ENCODE measurements at regions not wholly inside any gene's neighbourhood (a gene's known extent, or its start where the extent isn't known, plus 50 kb on each side); places are given as distances from the start of the nearest gene placed in this dataset.
A peak's percentile ranks its signal among the peaks of the same experiment; 100 is the strongest.

DNA sequence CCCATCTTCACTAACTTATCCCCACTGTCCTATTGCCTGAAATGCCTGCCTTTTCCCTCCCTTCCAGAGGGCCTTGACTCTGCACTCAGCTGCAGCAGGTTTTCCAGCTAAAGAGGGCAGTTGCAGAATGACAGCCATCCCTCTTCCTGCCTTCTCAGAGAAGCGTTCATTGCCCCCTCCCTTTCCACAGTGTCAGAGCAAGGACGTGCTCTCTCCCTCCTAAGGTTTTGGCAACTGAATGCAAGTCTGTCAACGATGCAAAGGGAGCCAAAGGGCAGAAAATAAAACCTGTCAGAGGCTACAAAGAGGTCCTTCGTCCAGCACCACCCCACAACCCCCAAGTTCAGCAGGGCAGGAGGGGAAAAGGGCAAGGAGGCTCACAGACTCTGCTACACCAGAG is 230.1 kb upstream of the THBS1 start:
- DNase-seq (ENCODE audit: low spot score) = no peak

DNA sequence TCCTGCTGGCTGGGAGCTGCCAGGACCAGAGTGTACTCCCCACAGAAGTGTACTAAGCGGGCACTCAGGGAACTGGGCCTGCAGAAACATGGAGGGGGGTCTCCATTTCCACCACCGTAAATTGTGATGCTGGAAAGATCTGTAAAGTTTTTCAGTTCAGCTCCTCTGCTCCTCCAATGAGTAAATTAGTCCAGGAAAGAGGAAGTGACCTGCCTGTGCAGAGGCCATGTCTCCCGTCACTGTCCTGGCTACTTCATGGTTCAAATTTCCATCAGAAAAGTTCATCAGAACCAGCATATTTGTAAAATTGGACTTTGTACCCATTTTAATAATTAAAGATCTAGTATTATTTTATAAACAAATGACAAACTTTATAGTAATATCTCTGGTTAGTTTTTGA is 226.7 kb upstream of the THBS1 start:
- DNase-seq (ENCODE audit: low spot score) = no peak

DNA sequence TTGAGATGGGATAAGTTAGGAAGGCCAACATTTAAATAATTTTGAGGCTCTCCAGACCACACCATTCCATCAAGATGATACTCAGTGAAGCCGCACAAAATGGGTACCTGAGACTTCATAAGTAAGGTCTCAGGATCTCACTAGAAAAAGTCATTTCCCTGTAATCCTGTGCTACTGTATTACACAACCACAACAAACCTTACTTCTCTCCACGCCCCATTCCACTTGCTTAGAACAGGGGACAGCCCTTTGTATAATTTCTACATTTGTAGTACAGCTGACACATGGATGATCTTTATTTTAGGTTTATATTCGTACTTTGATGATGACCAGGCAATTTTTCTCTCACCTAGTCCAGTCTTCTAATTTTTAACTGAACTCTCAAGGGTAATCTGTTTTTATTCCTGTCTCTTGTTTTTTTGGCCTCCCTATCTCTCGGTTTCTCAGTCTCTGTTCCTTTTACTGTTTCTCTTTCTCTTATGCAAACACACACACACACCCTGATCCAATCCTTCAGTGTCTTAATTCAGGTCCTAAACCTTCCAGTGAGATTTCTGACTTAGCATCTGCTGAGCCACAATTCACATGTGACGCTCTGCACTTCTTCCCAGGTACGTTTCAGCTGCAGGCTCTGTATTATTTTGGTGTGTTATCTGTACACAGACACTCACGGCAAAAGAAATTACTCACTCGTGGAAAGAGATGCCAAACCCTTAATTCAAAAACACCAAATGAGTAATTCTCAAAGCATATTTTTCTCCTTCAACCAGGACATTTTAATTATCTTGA is 223.2 kb upstream of the THBS1 start:
- DNase-seq (ENCODE audit: low spot score) = no peak

DNA sequence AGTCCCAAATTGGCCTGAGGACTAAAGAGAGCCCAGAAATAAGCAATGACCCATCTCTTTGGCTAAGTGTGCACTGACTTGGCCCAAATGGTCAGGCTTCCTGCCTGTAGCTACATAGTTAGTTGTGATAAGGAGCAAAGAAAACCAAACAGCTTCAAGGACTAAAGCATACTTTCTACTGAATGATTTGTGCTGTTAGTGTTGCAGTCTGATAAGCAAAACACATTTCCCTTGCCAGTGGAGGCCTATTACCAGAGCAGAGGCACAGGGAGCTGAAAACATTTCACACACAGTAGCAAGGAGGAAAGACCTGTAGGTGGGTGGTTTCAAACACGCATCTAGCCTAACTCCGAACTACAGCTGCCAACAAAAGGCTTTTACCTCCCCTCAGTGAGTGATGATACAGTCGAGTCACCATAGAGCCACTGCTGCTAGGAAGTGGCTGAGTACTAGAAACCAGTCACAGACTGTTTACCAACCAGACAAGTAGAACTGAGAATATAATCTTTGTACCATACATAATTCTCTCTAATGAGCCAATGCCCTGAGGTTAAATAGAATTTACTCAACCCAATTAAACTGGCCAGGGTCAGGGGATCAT is 222.3 kb upstream of the THBS1 start:
- no peak for DNase-seq (ENCODE audit: low spot score)

DNA sequence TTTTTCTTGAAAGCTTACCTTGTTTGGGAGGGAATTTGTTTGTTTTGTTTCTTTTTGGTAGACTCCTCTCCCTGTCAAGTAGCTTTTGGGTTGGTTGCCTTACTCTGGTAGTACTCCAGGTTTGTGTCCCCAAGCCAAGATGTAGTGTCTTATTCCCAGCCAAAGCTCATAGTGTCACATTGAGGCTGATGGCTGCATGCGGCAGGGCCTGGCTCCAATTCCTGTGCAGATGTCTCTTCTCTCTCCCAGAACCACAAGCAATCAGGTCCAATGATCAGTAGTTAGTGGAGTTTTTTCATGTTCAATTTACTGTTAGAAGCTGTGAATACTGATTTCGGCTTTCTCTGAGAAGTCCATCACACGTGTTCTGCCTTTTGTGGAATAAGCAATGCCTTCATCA is 221.1 kb upstream of the THBS1 start:
- peak; percentile 22 for DNase-seq (ENCODE audit: low spot score)

GRCh38 chr15:39360452-39360851 is 220.4 kb upstream of the THBS1 start:
- no peak for DNase-seq (ENCODE audit: low spot score)

GRCh38 chr15:39361497-39361896 is 219.4 kb upstream of the THBS1 start:
- DNase-seq (ENCODE audit: low spot score) = no peak

DNA sequence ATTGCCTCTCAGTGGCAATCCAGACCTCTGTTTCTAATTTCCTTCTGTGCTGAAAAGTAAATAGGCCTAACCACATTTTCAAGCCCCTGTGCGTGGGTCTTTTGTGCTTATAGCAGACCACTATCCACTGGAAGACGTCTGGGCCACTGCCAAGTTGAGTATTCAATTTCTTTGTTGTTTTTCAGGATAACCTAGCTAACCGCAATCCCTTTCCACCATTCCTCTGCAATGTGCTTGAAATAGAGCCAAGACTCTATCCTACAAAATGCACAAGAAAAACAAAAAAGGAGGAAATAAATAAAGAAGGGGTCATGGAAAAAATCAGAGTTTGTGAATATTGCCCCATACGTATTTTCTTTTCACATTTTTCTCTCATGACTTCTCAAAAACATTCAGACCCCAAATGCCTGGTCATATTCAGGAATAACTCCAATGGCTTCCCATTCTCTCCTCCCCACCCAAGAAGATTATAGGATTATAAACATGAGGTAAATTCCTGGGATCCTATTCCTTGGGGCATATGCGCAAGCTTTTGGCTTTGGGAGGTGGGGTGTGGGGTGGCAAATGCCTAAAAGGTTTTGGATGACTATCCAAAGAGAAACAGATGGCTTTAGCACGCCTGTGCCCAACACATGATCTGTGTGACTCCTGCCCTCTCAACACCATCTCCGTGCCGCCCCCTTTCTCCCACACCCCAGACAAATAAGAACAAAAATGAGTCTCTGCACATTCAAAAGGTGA is 217.9 kb upstream of the THBS1 start:
- no peak for DNase-seq (ENCODE audit: low spot score)

DNA sequence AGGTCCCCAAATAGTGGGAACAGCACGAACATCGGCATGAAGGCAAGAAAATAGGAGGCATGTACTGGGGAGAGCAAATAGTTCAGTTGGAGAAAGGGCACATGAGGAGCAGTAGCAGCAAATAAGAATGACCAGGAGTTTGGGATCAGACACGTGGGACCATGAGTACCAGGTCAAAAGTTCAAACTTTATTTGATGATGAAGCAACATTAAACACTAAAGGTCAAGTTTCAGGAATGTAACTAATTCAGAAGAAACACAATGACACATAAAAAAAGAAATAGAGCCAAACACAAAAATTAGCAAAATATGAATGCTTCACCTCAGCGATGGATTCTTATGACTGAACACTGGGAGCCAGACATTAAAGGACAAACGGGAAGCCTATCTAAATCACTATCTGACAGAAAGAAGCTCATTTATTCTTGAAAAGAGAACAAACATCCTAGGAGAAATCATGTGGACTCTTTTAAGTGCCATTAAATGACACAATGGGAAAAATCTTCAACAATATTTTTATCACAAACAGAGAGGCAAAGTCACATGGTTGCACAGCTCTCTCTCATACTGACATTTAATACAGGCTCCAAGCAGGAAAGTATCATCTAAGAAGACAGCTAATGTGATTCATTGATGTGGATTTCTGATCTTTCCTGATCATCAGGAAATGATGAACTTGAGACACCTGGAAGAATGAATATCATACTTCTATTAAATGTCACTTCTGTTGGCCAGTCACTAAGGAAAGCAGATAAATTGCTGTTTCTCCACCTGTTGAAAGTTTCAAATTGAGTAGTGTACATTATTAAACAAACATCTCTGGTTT is 216.9 kb upstream of the THBS1 start:
- DNase-seq (ENCODE audit: low spot score) = no peak

GRCh38 chr15:39364721-39365120 is 216.2 kb upstream of the THBS1 start:
- DNase-seq (ENCODE audit: low spot score) = no peak

- no peak for DNase-seq (ENCODE audit: low spot score)
Observed at GRCh38 chr15:39365161-39365560, 215.7 kb upstream of the THBS1 start.

GRCh38 chr15:39365873-39366272 is 215.0 kb upstream of the THBS1 start:
- DNase-seq (ENCODE audit: low spot score) = no peak

GRCh38 chr15:39367596-39367995 is 213.3 kb upstream of the THBS1 start:
- no peak for DNase-seq (ENCODE audit: low spot score)

- DNase-seq (ENCODE audit: low spot score) = no peak
Observed at GRCh38 chr15:39369768-39370167, 211.1 kb upstream of the THBS1 start.

DNA sequence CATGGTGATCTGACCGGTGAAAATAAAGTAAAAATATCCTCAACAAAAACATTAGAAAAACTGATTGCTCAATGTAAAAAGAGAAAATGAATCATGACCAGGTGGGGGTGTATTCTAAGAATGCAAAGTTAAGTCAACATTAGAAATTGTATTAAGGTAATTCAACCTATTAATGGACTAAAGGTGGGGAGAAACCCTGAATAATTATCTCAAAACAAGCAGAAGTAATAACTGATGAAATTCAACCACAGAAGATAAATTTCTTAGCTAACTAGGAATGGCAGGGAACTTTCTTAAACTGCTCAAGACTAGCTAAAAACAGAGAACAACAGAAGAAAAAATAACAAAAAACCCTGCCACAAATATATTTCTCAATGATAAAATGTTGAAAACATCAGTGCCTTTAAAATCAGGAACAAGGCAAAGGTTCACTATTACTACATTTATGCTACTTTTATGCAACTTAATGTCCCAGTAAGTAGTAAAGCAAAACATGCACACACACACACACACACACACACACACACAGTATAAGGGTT is 204.4 kb upstream of the THBS1 start:
- DNase-seq (ENCODE audit: low spot score) = no peak

- DNase-seq (ENCODE audit: low spot score) = no peak
Observed at GRCh38 chr15:39381517-39381916, 199.4 kb upstream of the THBS1 start.

DNA sequence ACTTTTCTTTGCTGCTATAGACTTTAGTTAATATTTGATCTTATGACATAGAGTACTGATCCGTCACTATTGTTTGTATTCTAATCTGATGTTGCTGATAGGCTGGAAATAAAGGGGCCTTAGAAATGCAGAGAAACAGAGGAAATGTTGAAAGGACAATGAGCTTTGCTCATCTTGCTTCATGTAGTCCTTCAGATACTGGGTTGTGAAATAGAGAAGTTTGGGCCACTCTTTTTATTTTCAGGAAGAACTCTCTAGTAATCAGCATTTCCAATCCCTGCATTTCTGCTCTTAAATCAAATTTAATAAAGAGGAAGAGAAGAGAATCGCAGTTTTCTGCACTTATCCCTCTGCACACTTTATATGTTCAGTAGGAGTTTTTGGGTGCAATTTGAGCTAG is 192.8 kb upstream of the THBS1 start:
- no peak for DNase-seq (ENCODE audit: low spot score)

- no peak for DNase-seq (ENCODE audit: low spot score)
Observed at GRCh38 chr15:39391230-39391629, 189.6 kb upstream of the THBS1 start.

DNA sequence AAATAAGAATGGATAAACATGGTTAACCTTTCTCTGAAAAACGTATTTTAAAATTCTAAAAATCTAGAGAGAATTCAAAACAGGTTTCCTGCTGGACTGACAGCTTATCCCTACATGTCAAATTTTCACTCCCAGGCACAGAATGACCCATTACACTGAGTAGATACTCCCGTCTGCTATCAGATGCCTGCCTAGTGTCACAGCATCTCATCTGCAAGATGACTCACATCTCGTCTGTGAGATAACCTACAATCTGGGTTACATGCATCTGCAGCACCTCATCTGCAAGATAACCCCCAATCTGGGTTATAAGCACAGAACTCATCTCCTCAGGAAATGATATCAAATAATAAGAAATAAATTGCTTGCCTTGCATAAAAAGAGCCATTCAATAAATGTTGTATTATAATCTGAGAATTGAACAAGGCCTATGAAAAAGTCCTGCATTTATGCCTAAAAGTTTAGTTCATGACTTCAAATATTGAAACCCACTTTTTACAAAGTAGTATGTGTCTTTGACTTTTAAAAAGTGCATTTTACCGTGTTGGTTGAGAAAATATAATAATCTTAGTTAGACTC is 188.3 kb upstream of the THBS1 start:
- no peak for DNase-seq (ENCODE audit: low spot score)

DNA sequence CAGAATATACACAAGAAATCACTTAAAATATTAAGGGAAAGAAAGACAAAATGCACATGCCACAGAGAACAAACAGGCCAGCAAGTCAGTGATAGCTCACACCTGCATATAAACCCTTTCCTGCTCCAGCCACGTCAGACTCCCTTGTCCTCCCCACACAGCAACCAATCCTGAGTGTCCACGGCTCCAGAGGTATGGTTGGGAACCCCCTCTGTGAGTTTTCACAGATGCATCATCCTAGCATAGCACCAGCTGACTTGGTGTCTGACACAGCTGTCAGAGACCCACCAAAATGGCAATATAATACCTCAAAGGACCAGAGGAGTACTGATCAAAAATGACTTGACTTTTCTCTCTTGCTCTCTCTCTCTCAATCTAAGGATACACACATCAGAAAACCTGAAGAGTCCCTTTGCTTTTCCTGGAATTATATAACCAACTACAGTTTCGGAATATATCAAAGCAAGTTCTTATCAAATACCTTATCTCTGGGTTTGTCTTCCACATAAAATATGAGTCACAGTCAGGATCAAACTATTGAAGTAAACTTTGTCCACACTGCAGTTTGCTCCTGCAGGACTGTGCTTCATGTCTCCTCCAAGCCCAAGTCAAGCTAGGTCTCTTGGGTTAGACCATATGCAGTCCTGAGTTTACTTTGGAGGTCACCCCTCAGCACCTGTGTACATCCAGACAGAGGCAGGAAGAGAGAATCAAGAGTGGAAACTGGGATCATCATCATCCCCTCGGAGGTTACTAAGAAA is 187.1 kb upstream of the THBS1 start:
- no peak for DNase-seq (ENCODE audit: low spot score)

DNA sequence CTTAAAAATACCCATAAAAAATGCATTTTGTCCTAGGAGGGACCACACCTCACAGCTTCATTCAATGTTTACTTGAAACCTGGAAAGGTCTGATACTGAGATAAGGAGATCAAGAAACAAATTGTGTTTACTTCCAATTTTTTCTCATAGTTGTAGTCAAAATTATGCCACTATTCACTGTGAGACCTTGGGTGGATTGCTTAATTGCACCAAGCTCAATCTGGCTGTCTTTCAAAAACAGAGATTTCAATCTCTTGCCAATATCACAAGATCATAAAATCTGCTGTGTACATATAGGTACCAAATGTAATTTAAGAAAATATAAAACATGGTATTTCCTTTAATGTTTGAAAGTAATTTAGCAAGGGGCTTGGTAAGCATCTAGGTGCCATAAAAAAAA is 186.4 kb upstream of the THBS1 start:
- DNase-seq (ENCODE audit: low spot score) = no peak

All from pons (tissue), 1 donor.